NB4 (cell line): ENCODE measurements at regions not wholly inside any gene's neighbourhood (a gene's known extent, or its start where the extent isn't known, plus 50 kb on each side); places are given as distances from the start of the nearest gene placed in this dataset.

Source experiments
- DNase-seq: peaks from one replicate; pipeline ENCODE4 v3.0.0; 2010; ENCODE audit warnings: low read depth
- H3K4me3 ChIP-seq: one replicate; pipeline ENCODE4 v1.5.1; 2011; ENCODE audit warnings: mild to moderate bottlenecking, low read depth, low read length, moderate library complexity
- CTCF ChIP-seq: IDR thresholded peaks from one replicate; pipeline ENCODE4 v1.5.1; 2012; ENCODE audit warnings: low read depth, low read length
- MAX ChIP-seq: IDR thresholded peaks from 2 replicates; pipeline ENCODE4 v1.6.1; 2011; ENCODE audit warnings: low read depth, low read length
- MYC ChIP-seq: IDR thresholded peaks from 2 replicates; pipeline ENCODE4 v1.6.1; 2011; ENCODE audit warnings: low read depth, low read length
- POLR2A ChIP-seq: IDR thresholded peaks from 2 replicates; pipeline ENCODE4 v1.6.1; 2011; ENCODE audit warnings: mild to moderate bottlenecking; ENCODE audit not compliant: insufficient read length; ENCODE audit errors: extremely low read depth

- H3K4me3 ChIP-seq: no peak overlapping the region
- DNase-seq: no peak
- TF ChIP-seq MYC: no peak
- no peak for TF ChIP-seq MAX
- no peak for TF ChIP-seq POLR2A
- no peak for TF ChIP-seq CTCF
These were observed 65.8 kb upstream of the HELT start for GRCh38 chr4:184952522-184952921.

GRCh38 chr4:184953421-184953945 is 64.8 kb upstream of the HELT start:
- TF ChIP-seq MAX: no peak
- no peak for TF ChIP-seq POLR2A
- TF ChIP-seq CTCF: no peak
- TF ChIP-seq MYC: no peak
- H3K4me3 ChIP-seq: no peak overlapping the region
- no peak for DNase-seq

GRCh38 chr4:184953971-184954370 is 64.3 kb upstream of the HELT start:
- no peak for TF ChIP-seq MAX
- no peak for TF ChIP-seq MYC
- no peak for TF ChIP-seq POLR2A
- no peak for TF ChIP-seq CTCF
- no peak overlapping the region for H3K4me3 ChIP-seq
- no peak for DNase-seq

GRCh38 chr4:184954482-184954881 is 63.8 kb upstream of the HELT start:
- TF ChIP-seq POLR2A (no peak), CTCF (no peak), MAX (no peak), MYC (no peak)
- no peak for DNase-seq
- no peak overlapping the region for H3K4me3 ChIP-seq

- H3K4me3 ChIP-seq: no peak overlapping the region
- no peak for DNase-seq
- no peak for TF ChIP-seq CTCF
- TF ChIP-seq MYC: no peak
- TF ChIP-seq MAX: no peak
- TF ChIP-seq POLR2A: no peak
These were observed 63.2 kb upstream of the HELT start for GRCh38 chr4:184955116-184955515.

GRCh38 chr4:184955636-184956035 is 62.7 kb upstream of the HELT start:
- TF ChIP-seq MYC (no peak), POLR2A (no peak), MAX (no peak), CTCF (no peak)

More at GRCh38 chr4:184955636-184956035, 62.7 kb upstream of the HELT start:
- no peak overlapping the region for H3K4me3 ChIP-seq
- DNase-seq: no peak
